B cell (primary cell): ENCODE measurements at regions not wholly inside any gene's neighbourhood (a gene's known extent, or its start where the extent isn't known, plus 50 kb on each side); places are given as distances from the start of the nearest gene placed in this dataset.

Source experiments
- EZH2 ChIP-seq: IDR thresholded peaks from 2 replicates; pipeline ENCODE4 v1.6.1; 2012; ENCODE audit warnings: borderline replicate concordance, low read depth, mild to moderate bottlenecking, moderate library complexity, low read length; ENCODE audit not compliant: insufficient read depth, poor library complexity, severe bottlenecking
- TF ChIP-seq, protein P1 (sequence below): fragments of 200-600 bp; IDR thresholded peaks from one replicate; pipeline ENCODE4 v1.8.0; 2022; ENCODE audit warnings: antibody characterized with exemption, mild to moderate bottlenecking

DNA sequence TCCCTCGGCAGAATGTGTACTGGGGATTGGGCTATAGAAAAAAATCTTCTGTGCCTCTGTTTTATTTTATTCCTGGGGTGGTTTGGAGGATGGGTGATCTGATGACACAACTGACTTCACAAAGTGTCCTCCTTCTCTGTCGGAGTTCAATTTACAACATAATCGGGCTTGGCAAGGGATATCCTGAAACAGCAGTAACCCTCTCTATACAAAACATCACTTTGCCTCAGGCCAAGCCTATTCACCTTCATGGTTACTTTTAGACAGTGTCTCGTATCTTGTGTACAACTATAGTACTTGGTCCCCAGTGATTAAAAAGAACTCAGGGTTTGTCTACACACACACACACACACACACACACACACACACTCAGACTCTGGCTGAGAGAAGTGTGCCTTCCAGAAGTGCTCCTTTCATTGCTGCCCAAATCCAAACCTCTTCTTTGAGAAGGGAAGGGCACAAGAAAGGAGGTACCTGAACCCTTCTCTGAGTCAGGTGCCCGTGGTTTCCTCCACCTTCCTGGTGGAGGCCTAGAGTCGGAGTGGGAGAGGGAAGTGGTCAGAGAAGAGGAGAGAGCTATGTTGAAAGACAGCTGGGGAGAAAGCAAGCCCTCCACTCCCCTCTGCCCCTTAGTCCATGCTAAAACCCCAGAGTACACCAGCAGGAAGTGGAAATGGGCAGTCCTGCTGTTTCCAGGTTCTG is 62.4 kb upstream of the POU2F1 start:
- TF ChIP-seq, protein P1, sequence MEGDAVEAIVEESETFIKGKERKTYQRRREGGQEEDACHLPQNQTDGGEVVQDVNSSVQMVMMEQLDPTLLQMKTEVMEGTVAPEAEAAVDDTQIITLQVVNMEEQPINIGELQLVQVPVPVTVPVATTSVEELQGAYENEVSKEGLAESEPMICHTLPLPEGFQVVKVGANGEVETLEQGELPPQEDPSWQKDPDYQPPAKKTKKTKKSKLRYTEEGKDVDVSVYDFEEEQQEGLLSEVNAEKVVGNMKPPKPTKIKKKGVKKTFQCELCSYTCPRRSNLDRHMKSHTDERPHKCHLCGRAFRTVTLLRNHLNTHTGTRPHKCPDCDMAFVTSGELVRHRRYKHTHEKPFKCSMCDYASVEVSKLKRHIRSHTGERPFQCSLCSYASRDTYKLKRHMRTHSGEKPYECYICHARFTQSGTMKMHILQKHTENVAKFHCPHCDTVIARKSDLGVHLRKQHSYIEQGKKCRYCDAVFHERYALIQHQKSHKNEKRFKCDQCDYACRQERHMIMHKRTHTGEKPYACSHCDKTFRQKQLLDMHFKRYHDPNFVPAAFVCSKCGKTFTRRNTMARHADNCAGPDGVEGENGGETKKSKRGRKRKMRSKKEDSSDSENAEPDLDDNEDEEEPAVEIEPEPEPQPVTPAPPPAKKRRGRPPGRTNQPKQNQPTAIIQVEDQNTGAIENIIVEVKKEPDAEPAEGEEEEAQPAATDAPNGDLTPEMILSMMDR: no peak
- no peak for TF ChIP-seq EZH2
